CD4-positive, alpha-beta T cell treated with Interleukin-17A for 4 hours (primary cell): ENCODE measurements at regions not wholly inside any gene's neighbourhood (a gene's known extent, or its start where the extent isn't known, plus 50 kb on each side); places are given as distances from the start of the nearest gene placed in this dataset.
"Not testable (repeated sequence)": the region's sequence is repeated elsewhere in the genome, so short reads cannot be mapped to it uniquely, and the experiment has no call there.

ENCODE experiments used
- DNase-seq: peaks from one replicate; pipeline ENCODE4 v3.0.0-alpha.2; 2020; ENCODE audit warnings: mixed read lengths

DNA sequence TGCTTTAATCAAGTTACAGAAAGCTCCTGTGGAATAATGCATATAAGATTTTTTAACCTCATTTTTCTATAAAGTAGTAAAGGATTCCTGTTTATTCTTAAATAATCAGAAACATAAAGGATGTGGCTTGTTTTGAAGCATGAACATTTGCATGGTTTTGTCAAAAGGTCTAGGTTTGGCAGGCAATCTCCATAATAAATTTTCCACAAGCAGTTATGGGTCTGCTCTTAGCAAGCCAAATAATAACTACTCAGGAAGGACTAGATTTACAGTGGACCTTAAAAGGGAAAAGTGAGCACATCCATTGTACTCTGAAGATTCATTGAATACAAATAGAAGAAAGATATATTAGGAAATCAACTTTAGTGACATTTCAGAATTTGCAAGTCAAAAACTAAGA lies 407.3 kb upstream of the CBLB start:
- DNase-seq, result no peak

DNA sequence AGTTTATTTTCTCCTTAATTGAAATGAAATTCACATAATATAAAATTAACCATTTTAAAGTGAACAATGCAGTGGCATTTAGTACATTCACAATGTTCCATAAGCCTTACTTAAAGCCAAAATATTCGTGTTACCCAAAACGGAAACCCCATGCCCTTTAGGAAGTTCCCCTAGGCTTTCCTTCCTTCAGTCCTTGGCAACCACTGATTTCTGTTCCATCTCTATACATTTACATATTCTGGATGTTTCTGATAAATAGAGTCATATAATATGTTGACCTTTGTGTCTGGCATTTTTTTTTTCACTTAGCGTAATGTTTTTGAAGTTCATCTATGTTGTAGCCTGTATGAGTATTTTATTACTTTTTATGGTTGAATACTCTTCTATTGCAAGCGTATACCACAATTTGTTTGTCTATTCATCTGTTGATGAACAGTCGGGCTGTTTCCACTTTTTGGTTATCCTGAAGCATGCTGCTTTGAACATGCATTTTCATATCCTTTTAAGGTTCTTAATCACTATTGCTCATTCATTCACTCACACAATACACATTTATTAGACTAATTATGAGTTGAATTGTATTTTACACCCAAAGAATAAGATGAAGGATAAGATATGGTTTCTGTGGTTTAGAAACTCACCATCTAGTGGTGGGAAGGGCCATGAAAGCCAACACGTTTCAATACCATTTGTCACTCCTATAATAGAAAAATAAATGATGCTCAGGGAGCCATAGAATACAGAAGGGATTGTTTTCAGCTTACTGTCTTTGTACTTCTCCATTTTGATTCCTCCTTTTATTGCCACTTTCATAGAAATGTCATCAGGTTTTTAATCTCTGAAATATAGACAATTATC lies 408.2 kb upstream of the CBLB start:
- DNase-seq, result no peak

DNA sequence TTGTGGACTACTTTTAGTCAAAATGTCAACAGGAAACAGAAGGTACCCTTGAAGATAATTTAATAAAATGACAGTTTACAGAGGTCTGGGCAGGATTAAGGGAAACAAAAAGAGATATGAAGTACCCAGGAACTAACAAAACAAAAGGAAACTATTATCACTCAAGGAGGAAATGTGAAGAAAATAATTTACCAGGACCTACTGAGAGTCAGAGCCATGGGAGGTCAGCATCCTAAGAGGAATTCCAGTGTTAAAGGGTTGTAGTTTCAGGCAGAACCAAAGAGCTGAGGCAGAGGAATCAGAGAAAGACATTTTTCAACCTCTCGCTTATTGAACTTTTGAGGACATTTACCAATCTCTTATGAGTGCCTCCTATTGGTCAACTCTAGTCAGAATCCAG lies 408.9 kb upstream of the CBLB start:
- DNase-seq, result no peak

DNA sequence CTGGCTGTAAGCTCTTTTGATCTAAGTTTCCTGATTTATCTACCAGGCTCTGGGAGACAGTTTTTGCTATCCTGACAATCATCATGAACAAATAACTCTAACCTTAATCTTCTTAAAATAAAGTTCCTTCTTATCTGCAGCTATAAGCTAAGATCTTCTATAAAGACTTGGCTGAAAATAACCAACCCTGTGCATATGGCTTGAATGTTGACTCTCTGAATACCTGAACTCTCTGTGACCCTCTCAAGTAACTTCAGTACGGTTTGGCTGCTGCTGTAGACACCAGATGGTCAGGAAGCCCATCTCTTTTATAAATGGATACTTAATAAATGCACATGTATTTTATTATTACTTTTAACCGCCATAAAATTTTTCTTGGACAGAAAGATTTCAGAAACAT lies 412.4 kb upstream of the CBLB start:
- DNase-seq, result no peak

DNA sequence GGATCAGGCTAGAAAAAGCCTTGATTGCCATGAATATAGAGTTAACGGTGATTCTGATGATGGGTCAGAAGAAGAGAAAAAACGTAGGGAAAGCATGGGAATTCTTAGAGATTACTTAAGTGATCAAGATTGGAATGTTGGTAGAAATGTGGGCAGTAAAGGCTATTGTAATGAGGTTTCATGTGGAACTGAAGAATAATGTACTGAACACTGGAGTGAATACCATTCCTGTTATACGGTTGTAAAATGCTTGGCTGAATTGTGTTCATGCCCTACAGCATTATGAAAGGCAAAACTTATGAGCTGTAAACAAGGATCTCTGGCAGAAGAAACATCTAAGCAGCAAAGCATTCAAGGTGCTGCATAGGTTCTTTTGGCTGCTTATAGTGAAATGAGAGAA lies 414.1 kb upstream of the CBLB start:
- DNase-seq, result no peak

DNA sequence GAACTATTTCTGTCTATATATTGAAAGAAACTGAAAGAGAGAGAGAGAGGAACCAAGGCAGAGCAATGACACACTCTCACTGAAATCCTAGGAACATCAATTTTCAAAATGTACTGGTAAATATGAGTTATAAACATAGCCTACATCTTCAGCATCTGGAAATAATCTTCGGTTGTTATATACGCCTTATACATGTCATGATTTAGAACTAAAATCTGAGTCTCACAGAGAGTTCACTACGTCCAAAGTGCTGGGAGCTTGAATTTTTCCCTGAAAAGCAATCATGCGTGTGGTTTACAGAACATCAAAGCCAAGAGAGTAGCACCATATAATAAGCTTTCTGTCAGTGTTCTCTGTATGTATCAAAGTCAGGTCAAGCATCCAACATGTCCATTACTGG lies 420.0 kb upstream of the CBLB start:
- no peak for DNase-seq

DNA sequence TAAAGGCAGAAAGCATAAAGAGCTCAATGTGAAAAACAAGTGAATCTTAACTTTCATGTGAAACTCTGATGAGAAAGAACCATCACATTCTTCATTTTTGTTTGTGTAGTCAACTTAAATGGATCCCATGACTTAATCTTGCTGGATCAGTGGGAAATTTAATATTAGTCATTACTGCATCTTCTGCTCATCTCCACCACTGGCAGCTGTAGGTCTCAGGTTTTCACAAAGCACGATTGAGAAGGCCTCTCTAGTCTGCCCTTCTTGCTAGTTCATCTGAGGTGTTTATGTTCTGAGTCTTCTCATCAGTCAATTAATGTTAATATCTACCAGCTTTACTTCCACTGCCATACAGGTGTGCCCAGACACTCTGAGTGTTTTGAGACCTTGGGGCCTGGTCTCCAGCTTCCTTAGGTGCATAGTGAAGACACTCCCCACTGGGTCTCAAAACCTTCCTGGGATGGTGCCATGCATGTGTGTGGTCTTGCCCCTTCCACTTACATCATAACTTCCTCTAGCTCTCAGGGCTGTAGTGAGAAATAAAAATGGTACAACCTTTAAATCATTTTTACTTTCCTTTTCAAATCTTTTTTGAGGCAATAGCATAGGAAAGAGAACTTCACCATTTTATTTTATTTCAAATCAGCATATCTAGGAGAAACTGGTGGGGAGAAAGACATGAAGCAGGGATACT lies 421.6 kb upstream of the CBLB start:
- no peak for DNase-seq

DNA sequence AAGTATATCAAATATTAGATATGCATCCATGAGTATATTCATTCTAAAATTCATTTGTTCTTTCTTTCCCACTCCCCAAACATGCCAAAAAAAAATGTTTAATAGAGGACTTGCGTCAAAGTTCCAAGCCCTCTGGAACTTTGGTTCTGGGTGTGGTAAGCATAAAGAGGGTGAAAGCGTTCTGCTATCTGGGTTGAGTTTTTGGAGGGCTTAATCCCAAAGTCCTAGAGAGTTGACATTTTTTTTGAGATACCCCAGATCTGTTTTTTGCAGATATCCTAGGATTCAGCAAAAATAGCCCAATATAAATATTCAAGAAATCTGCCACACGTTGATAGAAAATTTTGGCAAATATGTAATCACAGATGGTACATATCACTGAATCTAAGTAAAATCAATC lies 424.3 kb upstream of the CBLB start:
- no peak for DNase-seq

DNA sequence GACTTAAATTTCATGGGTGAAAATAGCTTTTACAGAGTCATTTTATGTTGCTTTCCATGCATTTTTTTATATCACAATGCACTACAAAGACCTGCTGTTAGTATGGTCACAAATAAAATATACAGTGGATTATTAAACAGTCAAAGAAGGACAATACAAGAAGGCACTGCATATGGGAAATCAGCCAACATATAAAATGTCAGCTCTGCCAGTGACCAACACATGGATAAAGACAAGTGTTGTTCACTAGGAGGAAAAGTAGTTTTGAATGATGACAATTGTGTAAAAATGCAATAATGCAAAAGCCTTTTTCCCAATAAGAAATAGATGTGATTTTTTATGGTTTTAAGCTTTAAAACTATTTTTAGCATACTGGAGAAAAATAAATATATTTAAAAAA lies 425.3 kb upstream of the CBLB start:
- DNase-seq, result no peak

DNA sequence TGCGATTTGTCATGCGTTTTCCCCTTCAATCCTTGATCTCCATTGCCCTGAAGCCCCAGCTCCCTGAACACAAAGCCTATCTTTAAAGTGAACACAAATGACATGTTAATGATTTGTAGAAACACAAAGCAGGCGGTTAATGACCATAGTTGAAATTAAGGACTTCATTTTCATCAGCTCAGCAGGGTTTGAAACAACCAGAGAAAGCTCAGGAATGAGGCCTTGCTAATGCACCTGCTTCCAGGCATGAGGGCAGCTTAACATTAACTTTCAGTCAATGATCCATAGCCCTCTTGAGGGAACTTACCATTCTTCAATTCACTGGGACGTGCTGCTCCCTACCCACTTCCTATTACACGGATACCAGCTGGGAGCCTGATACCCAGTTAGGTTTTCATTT lies 427.2 kb upstream of the CBLB start:
- no peak for DNase-seq

DNA sequence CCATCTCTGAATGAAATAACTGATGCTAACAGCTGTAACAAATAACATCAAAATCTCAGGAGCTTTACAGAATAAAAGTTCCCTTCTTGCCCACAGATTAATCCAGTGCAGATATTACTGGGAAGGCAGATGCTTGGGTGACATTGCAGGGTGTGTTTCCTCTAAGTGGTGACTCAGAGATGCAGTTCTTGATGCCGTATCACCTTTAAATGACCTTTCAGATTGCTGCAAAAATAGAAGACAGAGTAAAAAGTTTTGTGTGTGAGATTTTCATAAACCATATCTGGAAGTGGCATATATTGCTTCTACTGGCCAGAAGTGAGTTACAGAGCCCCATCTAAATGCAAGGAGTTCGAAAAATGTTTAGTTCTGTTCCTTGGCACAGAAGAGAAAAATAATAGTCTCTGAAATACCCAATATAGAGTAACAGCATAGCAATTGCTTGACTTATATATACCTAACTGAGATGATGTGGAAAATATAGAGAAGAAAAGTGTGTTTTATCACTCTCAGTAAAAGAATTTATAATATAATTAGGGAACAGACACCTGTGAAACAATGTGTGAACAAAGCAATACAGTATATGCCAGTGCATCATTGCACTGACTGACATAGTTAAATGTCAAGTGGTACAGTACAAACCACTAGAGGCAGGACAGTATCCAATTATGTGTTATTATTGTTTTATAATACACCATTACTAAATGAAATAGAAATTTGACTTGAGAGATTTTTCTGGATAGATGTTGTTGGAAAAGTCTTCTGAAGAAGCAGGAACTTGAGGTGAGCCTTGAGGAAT lies 430.7 kb upstream of the CBLB start:
- no peak for DNase-seq

DNA sequence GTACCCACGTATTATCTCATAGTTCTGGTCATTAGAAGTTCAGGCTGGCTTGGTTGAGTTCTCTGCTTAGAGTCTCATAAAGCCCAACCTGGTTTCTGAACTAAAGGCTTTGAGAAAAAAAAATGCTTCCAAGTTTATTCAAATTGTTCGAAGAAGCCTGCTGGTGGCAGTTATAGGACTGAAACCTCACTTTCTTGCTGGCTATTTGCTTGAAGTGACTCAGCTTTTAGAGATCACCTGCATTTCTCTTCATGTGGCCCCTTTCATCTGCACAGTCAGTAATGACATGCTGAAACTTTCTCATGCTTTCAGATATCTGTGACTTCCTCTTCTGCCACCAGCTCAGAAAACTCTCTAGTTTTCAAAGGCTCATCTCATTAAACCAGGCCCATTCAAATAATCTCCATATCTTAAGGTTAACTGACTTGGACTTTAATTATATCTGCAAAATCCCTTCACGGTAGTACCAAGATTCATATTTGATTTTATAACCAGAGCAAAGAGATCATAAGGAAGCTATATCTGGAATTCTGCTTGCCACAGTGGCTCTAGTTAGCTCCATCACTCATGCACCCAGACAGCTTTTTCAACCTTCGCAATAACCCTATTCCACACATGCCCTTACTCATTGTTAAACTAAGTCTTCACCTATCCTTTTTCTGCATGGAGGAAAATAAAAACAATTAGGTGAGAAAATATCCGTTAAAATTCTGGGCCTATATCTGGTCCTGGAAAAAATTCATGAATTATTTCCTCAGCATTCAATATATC lies 433.8 kb upstream of the CBLB start:
- DNase-seq, result no peak

DNA sequence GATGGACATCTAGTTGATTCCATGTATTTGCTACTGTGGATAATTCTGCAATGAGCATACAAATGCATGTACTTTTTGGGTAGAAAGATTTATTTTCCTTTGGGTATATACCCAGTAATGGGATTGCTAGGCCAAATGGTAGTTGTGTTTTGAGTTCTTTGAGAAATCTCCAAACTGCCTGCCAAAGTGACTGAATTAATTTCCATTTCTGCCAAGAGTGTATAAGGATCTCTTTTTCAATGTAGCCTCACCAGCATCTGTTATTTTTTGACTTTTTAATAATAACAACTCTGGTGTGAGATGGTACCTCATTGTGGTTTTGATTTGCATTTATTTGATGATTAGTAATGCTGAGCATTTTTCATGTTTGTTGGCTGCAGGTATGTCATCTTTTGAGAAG lies 435.0 kb upstream of the CBLB start:
- no peak for DNase-seq

DNA sequence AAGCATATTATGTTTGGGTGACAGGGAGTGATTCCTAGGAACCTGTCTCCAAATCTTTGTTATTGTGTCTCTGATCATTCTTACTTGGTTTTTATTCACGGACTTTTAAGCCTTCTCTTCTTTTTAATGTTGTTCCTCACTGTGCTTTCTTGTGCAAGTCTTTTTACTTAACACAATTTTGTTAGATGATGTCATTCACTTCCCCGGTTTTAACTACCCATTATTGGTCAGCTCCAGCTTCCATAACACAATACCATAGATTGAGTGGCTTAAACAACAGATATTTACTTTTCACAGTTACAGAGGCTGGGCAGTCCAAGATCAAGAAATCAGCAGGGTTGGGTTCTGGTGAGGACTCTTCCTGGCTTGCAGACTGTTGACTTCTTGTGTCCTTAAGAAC lies 436.3 kb upstream of the CBLB start:
- no peak for DNase-seq

DNA sequence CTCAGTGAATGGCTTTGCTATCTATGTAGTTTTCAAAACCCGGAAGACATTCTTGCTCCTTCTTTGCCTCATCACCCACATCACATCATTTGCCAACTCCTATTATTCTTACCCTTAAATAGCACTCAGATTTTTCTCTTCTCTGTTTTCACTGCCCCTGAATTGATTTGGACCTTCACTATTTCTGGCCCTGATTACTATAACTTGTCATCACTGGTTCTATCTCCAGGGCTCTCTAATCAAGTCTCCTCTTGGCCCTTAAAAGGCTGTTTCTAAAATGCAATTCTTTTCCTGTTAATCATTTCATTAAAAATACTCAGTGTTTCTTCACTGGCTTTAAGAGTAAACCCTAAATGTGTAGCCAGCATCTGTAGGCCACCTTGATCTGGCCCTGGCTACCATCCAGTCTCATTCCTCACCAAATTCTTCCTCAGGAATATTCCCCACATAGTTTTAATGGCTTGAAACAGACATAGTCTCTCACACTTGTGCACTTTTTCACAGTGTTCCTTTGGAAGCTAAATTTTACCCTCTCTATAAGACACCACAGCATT lies 437.1 kb upstream of the CBLB start:
- no peak for DNase-seq

DNA sequence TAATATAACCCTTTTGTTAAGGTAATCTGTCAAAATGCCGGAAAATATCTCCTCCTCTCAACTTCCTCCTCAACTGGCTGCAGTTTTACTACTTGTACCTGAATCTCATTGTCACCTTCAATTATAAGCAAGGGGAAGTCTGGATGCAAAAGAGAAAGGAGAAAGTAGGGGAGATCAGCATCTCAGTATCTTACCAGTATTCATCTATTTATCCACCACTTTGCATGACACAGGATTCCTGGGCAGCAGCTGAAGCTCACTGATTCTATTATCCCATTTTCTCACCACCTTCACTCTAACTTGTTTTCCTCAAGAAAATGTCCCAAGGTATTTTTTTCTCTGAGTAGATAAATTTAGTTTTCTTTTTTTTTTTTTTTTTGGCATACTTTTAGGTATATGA lies 440.5 kb upstream of the CBLB start:
- DNase-seq, result no peak

DNA sequence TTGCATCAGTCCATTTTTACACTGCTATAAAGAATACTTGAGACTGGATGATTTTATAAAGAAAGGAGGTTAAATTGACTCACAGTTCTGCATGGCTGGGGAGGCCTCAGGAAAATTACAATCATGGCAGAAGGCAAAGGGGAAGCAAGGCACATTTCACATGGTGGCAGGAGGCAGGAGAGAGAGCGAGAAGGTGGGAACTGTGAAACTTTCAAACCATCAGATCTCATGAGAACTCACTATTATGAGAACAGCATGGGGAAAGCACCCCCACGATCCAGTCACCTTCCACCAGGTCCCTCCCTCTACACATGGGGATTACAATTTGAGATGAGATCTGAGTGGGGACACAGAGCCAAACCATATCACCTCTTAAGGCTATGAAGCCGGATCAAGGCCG lies 441.0 kb upstream of the CBLB start:
- DNase-seq, result not testable (repeated sequence)

DNA sequence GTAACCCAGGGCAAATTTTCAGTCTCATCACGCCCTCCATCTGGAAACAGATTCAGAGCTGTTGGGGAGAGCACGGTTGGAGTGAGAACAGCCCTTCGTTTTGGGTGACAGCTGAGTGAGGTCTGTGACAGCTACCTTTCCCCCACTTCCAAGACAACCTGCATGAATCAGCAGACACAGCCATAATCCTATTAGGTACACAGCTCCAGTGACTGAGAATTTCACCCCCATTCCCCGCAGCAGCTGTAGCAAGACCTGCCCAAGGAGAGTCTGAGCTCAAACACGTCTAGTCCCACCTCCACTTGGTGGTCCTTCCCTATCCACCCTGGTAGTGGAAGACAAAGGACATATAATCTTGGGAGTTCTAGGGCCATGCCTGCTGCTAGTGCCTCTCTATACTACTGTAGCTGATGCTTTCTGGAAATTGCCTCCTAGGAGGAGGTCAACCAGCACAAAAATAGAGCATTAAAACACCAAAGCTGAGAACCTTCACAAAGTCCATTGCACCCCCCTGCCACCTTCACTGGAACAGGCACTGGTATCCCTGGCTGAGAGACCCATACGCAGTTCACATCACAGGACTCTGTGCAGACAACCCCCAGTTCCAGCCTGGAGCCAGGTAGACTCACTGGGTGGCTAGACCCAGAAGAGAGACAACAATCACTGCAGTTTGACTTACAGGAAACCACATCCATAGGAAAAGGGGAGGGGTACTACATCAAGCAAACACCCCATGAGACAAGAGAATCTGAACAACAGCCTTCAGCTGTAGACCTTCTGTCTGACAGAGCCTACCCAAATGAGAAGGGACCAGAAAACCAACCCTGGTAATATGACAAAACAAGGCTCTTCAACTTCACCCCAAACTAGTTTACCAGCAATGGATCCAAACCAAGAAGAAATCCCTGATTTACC lies 448.6 kb upstream of the CBLB start:
- DNase-seq, result peak; percentile 18

DNA sequence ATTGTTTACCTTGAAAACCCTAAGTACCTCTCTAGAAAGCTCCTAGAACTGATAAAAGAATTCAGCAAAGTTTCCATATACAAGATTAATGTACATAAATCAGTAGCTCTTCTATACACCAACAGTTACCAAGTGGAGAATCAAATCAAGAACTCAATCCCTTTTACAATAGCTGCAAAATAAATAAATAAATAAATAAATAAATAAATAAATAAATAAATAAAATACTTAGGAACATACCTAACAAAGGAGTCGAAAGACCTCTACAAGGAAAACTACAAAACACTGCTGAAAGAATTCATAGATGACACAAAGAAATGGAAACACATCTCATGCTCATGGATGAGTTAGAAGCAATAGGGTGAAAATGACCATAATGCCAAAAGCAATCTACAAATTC lies 452.6 kb upstream of the CBLB start:
- DNase-seq, result not testable (repeated sequence)

DNA sequence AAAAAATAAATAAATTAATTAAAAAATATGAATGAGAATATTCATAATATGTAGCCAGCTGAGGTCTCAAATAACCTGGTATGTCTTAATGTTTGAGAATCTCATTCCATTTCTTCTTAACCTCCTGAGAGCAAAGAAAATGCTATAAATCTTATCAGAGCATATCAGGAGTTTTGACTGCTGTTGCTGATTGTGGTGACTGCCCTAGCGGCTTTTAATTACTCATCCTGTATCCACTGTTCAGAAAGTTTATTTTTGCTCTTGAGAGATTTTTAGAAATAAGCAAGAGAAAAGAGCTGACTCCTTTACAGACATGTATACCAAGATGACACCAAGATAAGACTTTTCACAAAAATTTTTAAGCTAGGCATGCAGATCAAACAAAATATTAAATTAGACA lies 454.8 kb upstream of the CBLB start:
- no peak for DNase-seq

DNA sequence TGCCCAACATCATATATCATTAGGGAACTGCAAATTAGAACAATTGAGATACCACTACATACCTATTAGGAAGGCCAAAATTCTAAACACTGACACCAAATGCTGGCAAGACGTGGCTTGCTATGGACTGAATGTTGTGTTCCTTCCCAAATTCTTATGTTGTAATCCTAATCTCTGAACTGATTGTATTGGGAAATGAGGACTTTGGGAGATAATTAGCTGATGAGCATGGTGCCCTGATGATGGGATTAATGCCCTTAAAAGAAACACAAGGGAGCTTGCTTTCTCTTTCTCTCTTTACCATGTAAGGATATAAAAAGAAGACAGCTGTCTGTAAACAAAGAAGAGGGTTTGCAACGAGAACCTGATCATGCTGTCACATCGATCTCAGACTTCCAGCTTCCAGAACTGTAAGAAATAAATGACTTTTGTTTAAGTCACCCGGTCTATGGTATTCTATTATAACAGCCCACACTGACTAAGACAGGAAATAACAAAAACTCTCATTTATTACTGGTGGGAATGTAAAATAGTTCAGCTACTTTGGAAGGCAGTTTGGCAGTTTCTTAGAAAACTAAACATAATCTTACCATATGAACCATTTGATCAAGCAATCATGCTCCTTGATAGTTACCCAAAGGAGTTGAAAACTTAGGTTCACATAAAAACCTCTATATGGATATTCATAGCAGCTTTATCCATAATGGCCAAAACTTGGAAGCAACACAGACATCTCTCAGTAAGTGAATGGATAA lies 458.3 kb upstream of the CBLB start:
- DNase-seq, result no peak
